ENCODE measurements at regions not wholly inside any gene's neighbourhood (a gene's known extent, or its start where the extent isn't known, plus 50 kb on each side); places are given as distances from the start of the nearest gene placed in this dataset.

GRCh38 chr6:170035901-170036304, 255.0 kb downstream of the DLL1 start:
- DNase-seq (ENCODE audit: low read depth, low spot score) (no peak), FAIRE-seq (no peak)
- Histone ChIP-seq H3K27me3 (ENCODE audit: control insufficient read depth in 2 of 2, insufficient read depth in 2 of 2, low read length in 2 of 2) (no peaks in the 10 kb centered on the region), H3K9ac (replicated peaks; ENCODE audit: extremely low read depth, insufficient read depth, low read length) (no peak overlapping the region), H3K36me3 (ENCODE audit: control insufficient read depth in 2 of 2, extremely low read depth in 1 of 2, insufficient read depth in 2 of 2, low read length in 2 of 2) (no peaks in the 10 kb centered on the region), H3K79me2 (ENCODE audit: control insufficient read depth, insufficient read depth, low read length) (no peaks in the 10 kb centered on the region), H3K4me2 (ENCODE audit: insufficient read depth, low read length) (no peak overlapping the region), H3K4me3 (replicated peaks in 1 of 3; ENCODE audit: insufficient read depth in 1 of 3, low read depth in 1 of 3, low read length in 3 of 3) (no peak overlapping the region), H2AFZ (ENCODE audit: low read depth, low read length) (no peak overlapping the region), H3K27ac (ENCODE audit: insufficient read depth, low read depth, low read length) (no peak overlapping the region), H3K4me1 (ENCODE audit: control insufficient read depth, extremely low read depth, insufficient read depth, low read length) (no peaks in the 10 kb centered on the region), H3K9me1 (replicated peaks; ENCODE audit: control insufficient read depth, extremely low read depth, insufficient read depth, low read length) (no peaks in the 10 kb centered on the region), H4K20me1 (replicated peaks; ENCODE audit: control insufficient read depth, extremely low read depth, insufficient read depth, low read length) (no peaks in the 10 kb centered on the region), H3K9me3 (replicated peaks; ENCODE audit: control insufficient read depth, insufficient read depth, low read length) (no peaks in the 10 kb centered on the region)
- POLR2A ChIA-PET: no interaction called here
- intact Hi-C loops (cut with micrococcal nuclease) (no loop called here), dilution Hi-C loops (cut with MboI; ENCODE audit: extremely low pct_ligation_motif_present, low sequenced_read_pairs) (no loop called here)
- CTCF ChIA-PET: interaction anchor here (0.9 to 2.3 kb wide), 2 partner anchors 41 to 204 kb away, joined by 3 to 7 read pairs; no protein-coding TSS in a partner anchor
- TF ChIP-seq FOS (IDR thresholded peaks at IDR 0.05; ENCODE audit: borderline replicate concordance, insufficient read depth, low read length) (no peak), CTCF (IDR thresholded peaks at IDR 0.05; ENCODE audit: extremely low read depth in 1 of 2, insufficient read depth in 1 of 2, low read depth in 1 of 2, low read length in 2 of 2) (no peak), EZH2 (IDR thresholded peaks at IDR 0.05; ENCODE audit: borderline replicate concordance, low read depth, low read length, severe bottlenecking) (no peak), MYC (IDR thresholded peaks at IDR 0.05; ENCODE audit: low read depth, low read length) (no peak), JUN (IDR thresholded peaks at IDR 0.05; ENCODE audit: borderline replicate concordance, insufficient read depth, insufficient read length, low read depth) (no peak), GATA2 (IDR thresholded peaks at IDR 0.05; ENCODE audit: insufficient read depth, insufficient read length, low read depth, low read length) (no peak), POLR2AphosphoS5 (IDR thresholded peaks at IDR 0.05; ENCODE audit: insufficient read depth, low read depth, low read length) (no peak), MAX (IDR thresholded peaks at IDR 0.05; ENCODE audit: insufficient read depth, insufficient read length) (no peak), POLR2A (IDR thresholded peaks at IDR 0.05; ENCODE audit: low read depth, low read length) (no peak)
- BruUV-seq (replicated peaks): no TSS peak
